Breast epithelium (tissue), 3 donors: ENCODE measurements at regions not wholly inside any gene's neighbourhood (a gene's known extent, or its start where the extent isn't known, plus 50 kb on each side); places are given as distances from the start of the nearest gene placed in this dataset.

ENCODE experiments used
- CTCF ChIP-seq, 3 donors: fragments of 450-650 bp; IDR thresholded peaks; one replicate each; pipeline ENCODE4 v1.5.1; 2016 to 2017; ENCODE audit warnings: antibody characterized with exemption in 3 of 3, mild to moderate bottlenecking in 3 of 3, moderate library complexity in 3 of 3
- POLR2A ChIP-seq: fragments of 450-650 bp; IDR thresholded peaks from one replicate; pipeline ENCODE4 v1.6.1; 2016; ENCODE audit warnings: antibody characterized with exemption, mild to moderate bottlenecking, moderate library complexity
- POLR2AphosphoS5 ChIP-seq, 3 donors: sonication (generic); formaldehyde crosslinking; IDR thresholded peaks; one replicate each; pipeline ENCODE4 v1.6.1; 2017; ENCODE audit warnings: antibody characterized with exemption in 3 of 3

- TF ChIP-seq CTCF (IDR thresholded peaks at IDR 0.05) (no peak), POLR2A (no peak), POLR2AphosphoS5 (IDR thresholded peaks at IDR 0.05) (no peak)
These were observed 435.8 kb downstream of the MDFIC start for GRCh38 chr7:115357703-115357999.
